Glomerular visceral epithelial cell (primary cell): ENCODE measurements at regions not wholly inside any gene's neighbourhood (a gene's known extent, or its start where the extent isn't known, plus 50 kb on each side); places are given as distances from the start of the nearest gene placed in this dataset.

Experiments
- DNase-seq: peaks from one replicate; pipeline ENCODE4 v3.0.0-alpha.2; 2016; ENCODE audit errors: extremely low spot score

DNA sequence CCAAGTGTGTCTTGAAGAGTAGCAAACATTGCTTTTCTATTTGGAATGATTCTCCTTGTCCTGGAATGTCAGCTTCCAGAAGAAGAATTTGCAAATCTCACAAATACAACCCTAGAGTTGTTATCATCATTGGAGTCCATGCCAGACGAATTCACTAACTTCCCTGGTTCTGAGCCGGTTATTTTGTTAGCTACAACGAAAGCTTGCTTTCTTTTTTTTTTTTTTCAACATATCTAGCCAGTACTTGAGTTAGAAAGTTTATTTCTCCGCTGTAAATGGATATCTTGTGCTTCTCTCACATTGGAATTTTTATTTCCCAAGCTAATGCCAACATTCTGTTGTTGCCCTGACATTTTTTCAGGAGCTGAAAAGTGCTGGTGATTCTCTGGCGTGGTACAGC is 138.1 kb upstream of the POM121L12 start:
- no peak for DNase-seq

- DNase-seq, result no peak
These were observed 158.2 kb upstream of the POM121L12 start for GRCh38 chr7:52877240-52877639.

DNA sequence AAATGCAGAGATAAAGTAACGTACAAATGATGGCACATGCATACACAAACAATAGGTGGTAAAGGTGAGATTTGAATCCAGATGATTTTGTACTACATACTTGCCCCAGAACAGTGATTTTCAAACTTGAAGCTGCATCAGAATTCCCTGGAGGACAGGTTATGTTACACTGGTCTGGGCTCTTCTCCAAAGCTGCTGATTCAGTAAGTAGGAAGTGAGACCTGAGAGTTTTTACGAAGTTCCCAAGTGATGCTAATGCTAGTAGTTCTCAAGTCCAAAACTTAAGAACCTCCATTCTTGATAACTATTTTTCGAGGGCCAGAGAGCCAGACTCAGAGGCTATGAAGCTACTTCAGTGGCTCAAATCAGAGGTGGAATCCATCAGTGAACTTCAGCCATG is 159.0 kb upstream of the POM121L12 start:
- no peak for DNase-seq

DNA sequence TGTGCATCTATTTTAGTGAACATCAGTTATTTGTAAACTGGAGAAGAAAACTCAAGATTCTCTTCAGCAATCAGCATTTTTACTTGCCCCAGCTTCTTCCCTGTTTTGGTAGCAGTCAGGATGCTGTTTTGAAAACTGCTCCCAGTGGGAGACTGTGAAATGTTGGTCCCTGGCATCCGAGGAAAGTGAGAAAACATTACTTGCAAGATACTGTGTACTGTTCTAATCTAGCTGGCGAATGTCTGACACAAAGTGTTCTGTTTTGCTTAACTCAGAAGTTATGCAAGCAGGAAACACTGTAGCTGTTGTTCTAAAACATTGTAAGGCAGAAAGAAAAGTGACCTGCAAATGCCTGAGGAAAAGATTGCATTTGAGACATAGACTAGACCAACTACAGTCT is 171.8 kb upstream of the POM121L12 start:
- no peak for DNase-seq

GRCh38 chr7:52862321-52862720 is 173.1 kb upstream of the POM121L12 start:
- DNase-seq, result no peak

- DNase-seq, result no peak
These were observed 178.1 kb upstream of the POM121L12 start for GRCh38 chr7:52857367-52857766.

DNA sequence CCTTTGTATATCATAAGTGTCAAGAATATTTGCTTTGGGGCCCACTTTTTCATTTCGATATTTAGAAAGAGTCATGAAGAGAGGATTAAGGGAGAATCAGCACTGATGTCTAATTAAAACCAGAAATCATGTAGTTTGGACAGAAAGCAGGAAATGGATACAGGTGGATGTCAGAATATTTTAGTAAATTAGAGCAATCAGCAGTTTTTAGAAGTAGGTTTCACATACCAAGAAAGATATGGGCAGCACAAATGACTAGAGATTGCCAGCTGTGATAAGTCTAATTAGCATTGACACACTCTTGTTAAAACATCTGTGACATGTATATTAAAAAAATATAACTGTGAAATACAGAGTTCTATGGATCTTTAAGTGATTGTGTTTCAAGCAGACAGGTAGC is 180.8 kb upstream of the POM121L12 start:
- DNase-seq, result no peak

- no peak for DNase-seq
These were observed 183.9 kb upstream of the POM121L12 start for GRCh38 chr7:52851547-52851946.

DNA sequence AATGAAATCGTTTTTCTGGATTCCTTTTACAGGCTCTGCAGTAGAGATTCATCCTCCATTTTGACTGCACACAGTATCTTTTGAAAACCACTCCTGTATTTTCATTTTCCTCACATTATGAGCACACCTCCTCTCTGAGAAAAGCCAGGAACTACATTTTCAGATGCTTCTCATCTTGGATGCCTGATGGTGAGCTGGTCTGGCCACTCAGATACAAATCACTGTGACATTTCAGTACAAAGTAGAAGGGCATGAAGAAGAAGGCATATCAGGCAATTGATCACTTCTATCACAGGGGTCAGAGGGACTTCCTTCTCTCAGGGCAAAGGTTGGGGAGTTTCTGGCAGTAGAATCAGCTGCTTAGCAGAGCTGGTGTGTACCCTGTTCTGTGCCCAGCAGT is 192.0 kb upstream of the POM121L12 start:
- DNase-seq, result no peak

- no peak for DNase-seq
These were observed 193.1 kb upstream of the POM121L12 start for GRCh38 chr7:52842202-52842900.

DNA sequence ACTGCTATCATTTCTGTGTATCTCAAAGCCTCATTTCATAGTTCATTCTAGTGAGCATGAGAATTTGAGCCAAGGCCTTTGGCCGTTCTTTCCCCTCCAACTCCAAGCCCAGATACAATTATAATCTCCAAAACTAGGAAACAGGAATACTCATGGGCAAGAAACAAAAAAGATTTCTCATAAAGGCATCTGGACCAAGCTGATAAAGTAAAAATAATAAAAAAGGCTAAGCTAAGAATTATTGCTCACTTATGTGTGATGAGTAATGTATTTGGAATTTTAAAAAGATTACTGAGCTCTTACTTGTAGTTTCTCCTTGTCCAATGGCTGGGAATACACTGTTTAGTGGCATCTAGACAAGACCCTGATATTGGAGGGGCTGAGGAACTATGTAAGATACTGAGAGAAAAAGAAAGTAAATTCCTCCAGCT is 196.4 kb upstream of the POM121L12 start:
- DNase-seq, result no peak

GRCh38 chr7:52831321-52831720 is 204.1 kb upstream of the POM121L12 start:
- no peak for DNase-seq

- DNase-seq, result no peak
These were observed 204.6 kb upstream of the POM121L12 start for GRCh38 chr7:52830801-52831200.

- no peak for DNase-seq
These were observed 208.7 kb upstream of the POM121L12 start for GRCh38 chr7:52826515-52827265.

DNA sequence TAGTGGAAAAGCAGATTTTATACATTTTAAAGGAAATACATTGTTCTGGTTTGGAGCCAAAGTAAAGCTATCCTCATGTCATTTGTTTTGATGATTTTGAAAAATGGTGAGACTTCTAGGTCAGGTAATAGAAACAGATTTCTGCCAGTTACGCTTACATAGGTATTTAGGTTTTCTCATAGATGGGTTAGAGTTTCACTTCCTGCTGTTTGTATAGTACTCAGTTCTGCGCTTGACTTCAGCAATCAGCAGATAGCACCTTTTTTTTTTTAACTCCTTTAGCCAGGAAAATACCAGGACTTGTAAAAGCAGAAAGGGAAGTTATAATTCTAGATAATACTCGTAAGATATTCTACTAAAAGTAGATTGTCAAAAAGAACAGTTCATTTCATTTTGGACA is 209.8 kb upstream of the POM121L12 start:
- DNase-seq, result no peak

GRCh38 chr7:52811537-52811936 is 223.9 kb upstream of the POM121L12 start:
- DNase-seq, result no peak

DNA sequence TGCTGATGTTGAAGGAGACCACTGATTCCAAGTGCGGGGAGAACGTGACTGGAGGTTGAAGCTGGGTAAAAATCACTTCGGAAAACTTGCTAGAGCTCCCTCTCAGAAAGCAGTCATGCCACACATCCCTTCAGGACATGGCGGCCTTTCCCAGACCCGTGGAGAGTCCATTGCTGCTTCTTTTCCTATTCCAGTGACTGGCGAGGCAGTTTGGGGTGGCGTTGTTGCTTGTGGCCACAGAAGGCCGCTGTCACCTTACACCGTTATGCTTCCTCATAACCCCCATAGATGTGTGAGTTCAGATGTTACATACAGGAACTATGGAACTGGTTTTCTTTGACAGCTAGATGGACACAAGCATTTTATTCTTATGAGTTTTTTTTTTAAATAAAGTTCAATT is 235.6 kb upstream of the POM121L12 start:
- no peak for DNase-seq

- DNase-seq, result no peak
These were observed 237.6 kb upstream of the POM121L12 start for GRCh38 chr7:52797801-52798200.

DNA sequence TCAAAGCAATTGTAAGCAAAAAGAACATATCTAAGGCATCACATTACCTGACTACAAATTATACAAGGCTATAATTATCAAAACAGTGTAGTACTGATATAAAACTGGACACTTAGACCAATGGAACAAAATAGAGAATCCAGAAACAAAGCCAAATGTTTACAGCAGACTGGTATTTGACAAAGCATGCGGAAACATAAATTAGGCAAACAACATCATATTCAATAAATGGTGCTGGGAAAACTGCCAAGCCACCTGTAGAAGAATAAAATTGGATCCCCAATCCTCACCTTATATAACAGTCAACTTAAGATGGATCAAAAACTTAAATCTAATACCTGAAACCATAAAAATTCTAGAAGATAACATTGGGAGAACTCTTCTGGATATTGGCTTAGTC is 240.8 kb upstream of the POM121L12 start:
- DNase-seq, result no peak

GRCh38 chr7:52791176-52791700 is 244.2 kb upstream of the POM121L12 start:
- no peak for DNase-seq

DNA sequence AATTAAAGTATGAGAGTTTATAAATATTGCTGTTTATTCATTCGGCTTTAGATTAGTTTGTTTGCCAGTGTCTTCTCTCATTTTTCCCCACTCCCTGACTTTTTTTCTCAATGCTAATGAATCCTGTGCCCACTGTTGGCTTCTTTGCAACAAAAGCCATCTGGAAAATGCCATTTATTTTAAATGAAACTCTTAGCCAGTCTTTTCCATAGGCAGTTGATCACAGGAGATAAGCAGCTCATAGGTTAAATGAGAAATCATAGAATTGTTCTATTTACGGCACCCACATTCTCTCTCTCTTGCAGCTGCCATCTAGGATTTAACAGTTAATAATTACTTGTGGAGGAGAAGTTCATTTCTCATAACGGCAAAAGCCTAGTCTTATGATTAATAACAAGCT is 249.3 kb upstream of the POM121L12 start:
- DNase-seq, result no peak

- no peak for DNase-seq
These were observed 253.1 kb upstream of the POM121L12 start for GRCh38 chr7:52782348-52782747.

DNA sequence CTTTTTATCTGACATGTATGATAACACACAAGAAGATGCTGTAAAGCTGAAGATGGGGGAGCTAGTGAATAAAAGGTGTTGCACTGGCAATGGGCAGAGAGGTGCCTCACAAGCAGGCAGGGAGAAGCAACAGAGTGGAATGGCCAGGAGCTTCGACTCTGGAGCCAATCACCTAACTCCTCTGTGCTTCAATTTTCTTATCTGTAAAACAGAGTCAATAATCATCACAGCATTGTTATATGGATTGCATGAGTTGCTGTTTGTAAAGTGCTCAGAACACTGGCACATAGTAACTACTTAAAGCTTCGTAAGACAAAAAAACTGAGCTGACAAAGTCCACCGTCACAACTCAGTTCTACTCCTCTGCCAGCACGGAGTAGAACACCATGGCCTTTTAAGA is 254.2 kb upstream of the POM121L12 start:
- DNase-seq, result no peak
